K562 (cell line): ENCODE measurements at regions not wholly inside any gene's neighbourhood (a gene's known extent, or its start where the extent isn't known, plus 50 kb on each side); places are given as distances from the start of the nearest gene placed in this dataset.

Experiments
- ATAC-seq: fragments of 200-7000 bp; cut with Tn5 transposase; 3 replicates; pipeline ENCODE4 v1.9.1; 2020; ENCODE audit warnings: moderate library complexity
- BruUV-seq: library from RNA; stranded (reverse); fragments of 400-500 nt; replicated peaks from 2 replicates; lab custom pipeline; 2021; lab: Mats Ljungman, UMichigan
- CTCF ChIA-PET: fragments of 300-600 bp; formaldehyde crosslinking; extraction: SDS; loops from one replicate; lab custom pipeline; 2021; ENCODE audit warnings: low intra/inter-chr PET ratio; lab: Yijun Ruan, JAX
- POLR2A ChIA-PET: fragments of 300-600, 350-650 bp; sonication (Branson Sonifier 250); formaldehyde crosslinking; extraction: SDS; loops from one replicate; lab custom pipeline; 2021; ENCODE audit warnings: antibody characterized with exemption, inconsistent platforms; lab: Yijun Ruan, JAX
- DNase-seq, 4 experiments: peaks; one replicate each; pipeline versions ENCODE4 v3.0.0 to v3.0.0-alpha.2; 2011 to 2018; ENCODE audit warnings: low spot score in 3 of 4, mixed read lengths in 3 of 4; ENCODE audit errors: extremely low read depth in 1 of 4
- FAIRE-seq: peaks from 2 replicates; lab custom pipeline; 2011; peaks lifted over from hg19 to GRCh38; lab: Jason Lieb, UNC
- H2AFZ ChIP-seq: 2 replicates; pipeline ENCODE4 v1.6.0; 2011; ENCODE audit warnings: low read depth, low read length, control low read depth, inconsistent platforms
- H3K27ac ChIP-seq: fragments of 200-600 bp; 3 replicates; pipeline ENCODE4 v1.8.0; 2011; ENCODE audit warnings: low read depth, mild to moderate bottlenecking, control low read depth, inconsistent platforms, low read length, moderate library complexity, mixed read lengths; ENCODE audit errors: extremely low read depth
- H3K27me3 ChIP-seq, 2 experiments: fragments of 300-600 bp in 1 of 2; 2 replicates in 1 of 2; 3 replicates in 1 of 2; pipeline versions ENCODE4 v1.6.0 to v1.8.0; 2011; ENCODE audit warnings: inconsistent platforms in 2 of 2, low read length in 2 of 2, mild to moderate bottlenecking in 1 of 2, mixed read lengths in 1 of 2, moderate library complexity in 1 of 2; ENCODE audit not compliant: control insufficient read depth in 2 of 2, insufficient read depth in 2 of 2
- H3K36me3 ChIP-seq: fragments of 300-600 bp; 3 replicates; pipeline ENCODE4 v1.8.0; 2011; ENCODE audit warnings: mild to moderate bottlenecking, low read length, inconsistent platforms; ENCODE audit not compliant: control insufficient read depth, insufficient read depth
- H3K4me1 ChIP-seq, 2 experiments: fragments of 200-600 bp in 1 of 2; replicated peaks in 1 of 2; 2 replicates in 1 of 2; 3 replicates in 1 of 2; pipeline versions ENCODE4 v1.5.1 to v1.8.0; 2011; ENCODE audit warnings: inconsistent platforms in 2 of 2, low read length in 2 of 2, mild to moderate bottlenecking in 1 of 2, mixed read lengths in 1 of 2, moderate library complexity in 1 of 2; ENCODE audit not compliant: control insufficient read depth in 2 of 2, insufficient read depth in 2 of 2
- H3K4me2 ChIP-seq: 2 replicates; pipeline ENCODE4 v1.6.1; 2011; ENCODE audit warnings: low read length, control low read depth, inconsistent platforms, mixed read lengths; ENCODE audit not compliant: insufficient read depth
- H3K4me3 ChIP-seq: fragments of 200-600 bp; sonication (generic), shearing (Covaris generic); 2 replicates; pipeline ENCODE4 v1.5.1; 2016; ENCODE audit warnings: control low read depth, inconsistent platforms
- H3K79me2 ChIP-seq: fragments of 200-600 bp; 3 replicates; pipeline ENCODE4 v1.8.0; 2011; ENCODE audit warnings: low read length, inconsistent platforms; ENCODE audit not compliant: control insufficient read depth, insufficient read depth
- H3K9ac ChIP-seq, 2 experiments: 2 replicates each; pipeline versions ENCODE4 v1.6.0 to v1.6.1; 2011; ENCODE audit warnings: low read depth in 2 of 2, low read length in 2 of 2, control low read depth in 1 of 2, inconsistent platforms in 1 of 2, mild to moderate bottlenecking in 1 of 2, mixed read lengths in 1 of 2; ENCODE audit not compliant: insufficient read depth in 1 of 2
- H3K9me1 ChIP-seq: one replicate; pipeline ENCODE4 v1.6.0; 2011; ENCODE audit warnings: inconsistent platforms, mild to moderate bottlenecking, low read length, moderate library complexity; ENCODE audit not compliant: control insufficient read depth, insufficient read depth
- H3K9me3 ChIP-seq: replicated peaks from 2 replicates; pipeline ENCODE4 v1.5.1; 2011; ENCODE audit warnings: low read depth, low read length, inconsistent platforms; ENCODE audit not compliant: control insufficient read depth, insufficient read depth
- H4K20me1 ChIP-seq: replicated peaks from 2 replicates; pipeline ENCODE4 v1.6.1; 2011; ENCODE audit warnings: low read length, inconsistent platforms, mixed read lengths; ENCODE audit not compliant: control insufficient read depth, insufficient read depth
- DNMT1 ChIP-seq: fragments of 450-650 bp; IDR thresholded peaks from 2 replicates; pipeline ENCODE4 v1.6.1; 2016; ENCODE audit warnings: antibody characterized with exemption, mild to moderate bottlenecking
- HDAC3 ChIP-seq: fragments of 450-650 bp; IDR thresholded peaks from 2 replicates; pipeline ENCODE4 v1.6.1; 2018; ENCODE audit warnings: borderline replicate concordance, mild to moderate bottlenecking, moderate library complexity; ENCODE audit not compliant: partially characterized antibody
- TAF7 ChIP-seq: fragments of 450-650 bp; IDR thresholded peaks from 2 replicates; pipeline ENCODE4 v1.6.1; 2016; ENCODE audit warnings: missing genetic modification characterization, missing compliant biosample characterization
- ZEB2 ChIP-seq: fragments of 450-650 bp; IDR thresholded peaks from 2 replicates; pipeline ENCODE4 v1.6.1; 2016
- ZNF507 ChIP-seq: conservative IDR thresholded peaks from 2 replicates; pipeline ENCODE4 v1.6.1; 2017; ENCODE audit warnings: missing genetic modification characterization, missing compliant biosample characterization
- ZNF707 ChIP-seq: fragments of 250-450 bp; sonication (Bioruptor Pico); conservative IDR thresholded peaks from 2 replicates; pipeline ENCODE4 v1.8.0; 2022; ENCODE audit warnings: inconsistent platforms, mild to moderate bottlenecking, moderate library complexity
- in situ Hi-C: fragments of 300-500 bp; cut with MboI; formaldehyde crosslinking; loops from 4 replicates; pipeline ENCODE4 v1.15.0; 2018; ENCODE audit warnings: inconsistent platforms, mixed read lengths
- intact Hi-C: fragments of 100-400 bp; cut with micrococcal nuclease; formaldehyde crosslinking; loops from 2 replicates; pipeline ENCODE4 v1.14.2; 2022
- TF ChIP-seq, protein P1 (sequence below): fragments of 250-450 bp; sonication (Bioruptor Pico); IDR thresholded peaks from 2 replicates; pipeline ENCODE4 v1.9.0; 2021; ENCODE audit warnings: mild to moderate bottlenecking
- TF ChIP-seq, protein P2 (sequence below): fragments of 200-800 bp; sonication (Bioruptor generic); IDR thresholded peaks from 2 replicates; pipeline ENCODE4 v1.6.1; 2017; ENCODE audit warnings: missing genetic modification characterization, missing compliant biosample characterization

DNA sequence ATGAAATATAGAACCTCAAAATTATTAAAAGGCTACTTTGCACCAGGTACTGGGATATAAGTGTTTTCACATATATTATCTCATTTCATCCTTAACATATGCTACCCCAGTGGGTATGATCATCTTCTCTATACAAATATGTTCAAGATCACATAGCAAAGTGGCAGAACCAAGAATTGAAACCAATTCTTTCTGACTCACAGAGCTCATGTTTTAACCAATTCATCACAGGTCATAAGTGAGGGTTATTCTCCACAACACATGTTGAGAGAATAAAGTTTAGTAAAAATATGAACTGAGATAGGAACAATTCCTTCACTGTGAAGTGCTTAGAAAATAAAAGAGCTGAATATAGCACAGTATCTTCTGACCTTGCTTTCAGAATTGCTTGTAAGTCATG lies 442.9 kb upstream of the RASGEF1B start:
- FAIRE-seq = no peak
- Histone ChIP-seq H3K36me3 (no peaks in the 10 kb centered on the region), H3K79me2 (no peaks in the 10 kb centered on the region), H2AFZ (no peak overlapping the region), H3K9me1 (no peaks in the 10 kb centered on the region), H3K4me1 (no peaks in the 10 kb centered on the region), H3K9ac (no peak overlapping the region), H3K27me3 (no peaks in the 10 kb centered on the region), H3K4me3 (no peak overlapping the region), H3K9me3 (no peaks in the 10 kb centered on the region), H3K4me2 (no peak overlapping the region), H3K27ac (no peak overlapping the region), H4K20me1 (no peaks in the 10 kb centered on the region)
- intact Hi-C loops = loop anchor here (5.0 kb wide), 1 partner anchor 447 kb away; no protein-coding TSS in a partner anchor
- CTCF ChIA-PET = no interaction called here
- no peak for ATAC-seq
- in situ Hi-C loops = loop anchor here (10.0 kb wide), 1 partner anchor 510 kb away; no protein-coding TSS in a partner anchor
- TF ChIP-seq ZEB2 (no peak), TAF7 (no peak), ZNF707 (CRISPR knock-in tag) (no peak), ZNF507 (tag) (no peak), HDAC3 (no peak), DNMT1 (no peak)
- TF ChIP-seq, protein P1, sequence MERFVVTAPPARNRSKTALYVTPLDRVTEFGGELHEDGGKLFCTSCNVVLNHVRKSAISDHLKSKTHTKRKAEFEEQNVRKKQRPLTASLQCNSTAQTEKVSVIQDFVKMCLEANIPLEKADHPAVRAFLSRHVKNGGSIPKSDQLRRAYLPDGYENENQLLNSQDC (CRISPR knock-in tag) = no peak
- TF ChIP-seq, protein P2, sequence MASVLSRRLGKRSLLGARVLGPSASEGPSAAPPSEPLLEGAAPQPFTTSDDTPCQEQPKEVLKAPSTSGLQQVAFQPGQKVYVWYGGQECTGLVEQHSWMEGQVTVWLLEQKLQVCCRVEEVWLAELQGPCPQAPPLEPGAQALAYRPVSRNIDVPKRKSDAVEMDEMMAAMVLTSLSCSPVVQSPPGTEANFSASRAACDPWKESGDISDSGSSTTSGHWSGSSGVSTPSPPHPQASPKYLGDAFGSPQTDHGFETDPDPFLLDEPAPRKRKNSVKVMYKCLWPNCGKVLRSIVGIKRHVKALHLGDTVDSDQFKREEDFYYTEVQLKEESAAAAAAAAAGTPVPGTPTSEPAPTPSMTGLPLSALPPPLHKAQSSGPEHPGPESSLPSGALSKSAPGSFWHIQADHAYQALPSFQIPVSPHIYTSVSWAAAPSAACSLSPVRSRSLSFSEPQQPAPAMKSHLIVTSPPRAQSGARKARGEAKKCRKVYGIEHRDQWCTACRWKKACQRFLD (CRISPR knock-in tag) = no peak
- no TSS peak for BruUV-seq
- DNase-seq = no peak
- POLR2A ChIA-PET = no interaction called here
